OCI-LY1 (cell line): ENCODE measurements at regions not wholly inside any gene's neighbourhood (a gene's known extent, or its start where the extent isn't known, plus 50 kb on each side); places are given as distances from the start of the nearest gene placed in this dataset.

ENCODE experiments used
- CTCF ChIP-seq: fragments of 200-600 bp; sonication (generic), shearing (Covaris generic); IDR thresholded peaks from 2 replicates; pipeline ENCODE4 v1.5.1; 2017; ENCODE audit warnings: mild to moderate bottlenecking, antibody characterized with exemption, low read length, moderate library complexity, mixed read lengths
- EZH2 ChIP-seq: fragments of 200-600 bp; sonication (generic), shearing (Covaris generic); IDR thresholded peaks from 2 replicates; pipeline ENCODE4 v1.8.0; 2017; ENCODE audit warnings: borderline replicate concordance, mixed run types, mild to moderate bottlenecking, antibody characterized with exemption, low read length, moderate library complexity, mixed read lengths

GRCh38 chr5:28917631-28918030 is 1879.2 kb upstream of the CDH9 start:
- TF ChIP-seq CTCF (no peak), EZH2 (no peak)
